ENCODE measurements at regions not wholly inside any gene's neighbourhood (a gene's known extent, or its start where the extent isn't known, plus 50 kb on each side); places are given as distances from the start of the nearest gene placed in this dataset.
"Not testable (repeated sequence)": the region's sequence is repeated elsewhere in the genome, so short reads cannot be mapped to it uniquely, and the experiment has no call there.

DNA sequence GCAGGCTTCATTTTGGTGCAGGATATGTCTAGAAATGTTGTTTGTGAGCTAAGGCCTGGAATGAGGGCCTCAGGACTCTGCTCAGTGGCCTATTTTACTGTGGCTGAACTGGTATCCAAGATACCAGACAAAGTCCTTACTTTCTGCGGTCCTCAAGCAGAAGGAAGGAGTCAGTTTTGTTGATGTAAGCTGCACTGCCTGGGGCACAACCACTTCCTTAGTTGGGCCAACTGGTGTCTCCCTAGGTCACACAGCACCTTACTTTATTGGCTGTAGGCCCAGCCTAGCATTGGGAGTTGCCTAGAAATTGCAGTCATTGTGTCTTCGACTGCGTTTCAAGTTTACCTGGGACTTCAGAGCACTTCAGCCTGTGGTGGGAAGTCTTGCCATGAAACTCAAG is 1322.7 kb downstream of the AMY1C start:
- H3K36me3 ChIP-seq (ENCODE audit: control insufficient read depth in 2 of 2, insufficient read depth in 2 of 2, low read length in 2 of 2), result no peaks in the 10 kb centered on the region
- no peaks in the 10 kb centered on the region for H3K4me1 ChIP-seq (ENCODE audit: control insufficient read depth, insufficient read depth, low read length)
- H3K9me3 ChIP-seq (ENCODE audit: control insufficient read depth in 2 of 2, low read length in 2 of 2), result peaks cover 0 to 3% of the 10 kb centered on the region in 2 donors
- H3K27me3 ChIP-seq (ENCODE audit: control insufficient read depth in 1 of 2, insufficient read depth in 2 of 2, low read length in 2 of 2), result no peaks in the 10 kb centered on the region
- H3K9ac ChIP-seq (ENCODE audit: low read length in 2 of 2), result no peak overlapping the region
- H3K27ac ChIP-seq (ENCODE audit: low read length), result no peak overlapping the region
- H3K4me3 ChIP-seq (ENCODE audit: low read length in 2 of 2), result no peak overlapping the region

DNA sequence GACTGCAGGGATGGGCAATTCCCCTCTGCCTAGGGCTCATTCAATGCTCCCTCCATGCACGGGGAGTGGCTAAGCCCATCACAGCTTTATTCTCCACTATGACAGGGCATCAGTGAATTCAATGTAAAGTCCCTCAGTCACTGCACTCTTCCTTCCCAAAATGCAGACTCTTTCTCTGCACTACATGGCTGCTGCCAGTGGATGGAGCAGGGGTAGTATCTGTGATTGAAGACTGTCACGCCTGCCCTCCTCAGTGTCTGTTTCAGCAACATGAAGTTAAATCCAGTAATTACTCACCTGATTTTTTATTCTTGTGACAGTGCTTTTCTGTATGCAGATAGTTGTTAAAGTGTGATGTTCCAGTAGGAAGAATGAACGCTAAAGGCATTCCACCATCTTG is 1323.2 kb downstream of the AMY1C start:
- H3K9me3 ChIP-seq (ENCODE audit: control insufficient read depth in 2 of 2, low read length in 2 of 2), result peaks cover 0 to 3% of the 10 kb centered on the region in 2 donors
- H3K27ac ChIP-seq (ENCODE audit: low read length), result no peak overlapping the region
- H3K4me3 ChIP-seq (ENCODE audit: low read length in 2 of 2), result no peak overlapping the region
- no peaks in the 10 kb centered on the region for H3K36me3 ChIP-seq (ENCODE audit: control insufficient read depth in 2 of 2, insufficient read depth in 2 of 2, low read length in 2 of 2)
- no peaks in the 10 kb centered on the region for H3K4me1 ChIP-seq (ENCODE audit: control insufficient read depth, insufficient read depth, low read length)
- H3K27me3 ChIP-seq (ENCODE audit: control insufficient read depth in 1 of 2, insufficient read depth in 2 of 2, low read length in 2 of 2), result no peaks in the 10 kb centered on the region
- no peak overlapping the region for H3K9ac ChIP-seq (ENCODE audit: low read length in 2 of 2)

DNA sequence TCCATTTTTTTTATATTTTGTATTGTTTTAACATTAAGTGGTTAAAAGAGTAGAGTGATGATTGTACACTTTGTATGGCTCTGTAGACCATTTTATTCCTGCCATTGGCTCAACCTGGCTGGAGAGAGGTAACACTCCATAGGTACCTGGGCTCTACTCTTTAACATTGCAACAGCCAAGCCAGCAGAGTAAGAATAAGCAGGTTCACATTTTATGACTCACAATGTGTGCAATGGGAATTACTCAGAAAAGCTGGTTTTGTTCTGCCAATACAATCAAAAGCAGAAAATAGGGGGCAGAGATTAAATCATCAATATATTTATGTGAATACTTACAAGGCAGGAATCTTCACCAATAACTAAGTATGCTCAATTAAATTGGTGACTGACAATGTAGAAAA is 1324.0 kb downstream of the AMY1C start:
- H3K36me3 ChIP-seq (ENCODE audit: control insufficient read depth in 2 of 2, insufficient read depth in 2 of 2, low read length in 2 of 2), result no peaks in the 10 kb centered on the region

DNA sequence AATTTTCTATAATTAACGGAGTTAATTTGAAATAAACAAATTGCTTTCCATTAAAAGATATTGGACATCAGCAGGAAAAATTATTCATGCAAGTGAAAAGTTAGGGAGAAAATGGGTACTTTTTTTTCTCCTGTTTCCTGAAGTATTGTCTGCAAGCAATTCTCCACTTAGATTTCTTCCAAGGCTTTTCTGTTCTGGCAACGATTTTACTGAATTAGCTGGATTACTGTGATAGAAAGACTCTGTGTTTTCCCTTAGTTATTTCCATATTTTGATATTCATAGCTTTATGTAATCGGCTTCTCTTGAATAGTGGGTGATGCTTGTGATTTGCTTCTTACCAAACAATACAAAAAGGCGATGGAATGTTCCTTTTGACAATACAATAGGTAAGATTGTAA is 1333.9 kb downstream of the AMY1C start:
- Histone ChIP-seq H3K27ac (ENCODE audit: low read length) (no peak overlapping the region), H3K4me3 (ENCODE audit: low read length in 2 of 2) (no peak overlapping the region), H3K27me3 (ENCODE audit: control insufficient read depth in 1 of 2, insufficient read depth in 2 of 2, low read length in 2 of 2) (no peaks in the 10 kb centered on the region), H3K4me1 (ENCODE audit: control insufficient read depth, insufficient read depth, low read length) (no peaks in the 10 kb centered on the region), H3K9ac (ENCODE audit: low read length in 2 of 2) (no peak overlapping the region), H3K9me3 (ENCODE audit: control insufficient read depth in 2 of 2, low read length in 2 of 2) (no peaks in the 10 kb centered on the region), H3K36me3 (ENCODE audit: control insufficient read depth in 2 of 2, insufficient read depth in 2 of 2, low read length in 2 of 2) (no peaks in the 10 kb centered on the region)

More for the DNA sequence above, 1324.0 kb downstream of the AMY1C start:
- Histone ChIP-seq H3K9ac (ENCODE audit: low read length in 2 of 2) (no peak overlapping the region), H3K4me1 (ENCODE audit: control insufficient read depth, insufficient read depth, low read length) (no peaks in the 10 kb centered on the region), H3K4me3 (ENCODE audit: low read length in 2 of 2) (no peak overlapping the region), H3K27me3 (ENCODE audit: control insufficient read depth in 1 of 2, insufficient read depth in 2 of 2, low read length in 2 of 2) (no peaks in the 10 kb centered on the region), H3K27ac (ENCODE audit: low read length) (no peak overlapping the region), H3K9me3 (ENCODE audit: control insufficient read depth in 2 of 2, low read length in 2 of 2) (peaks cover 0 to 3% of the 10 kb centered on the region in 2 donors)

DNA sequence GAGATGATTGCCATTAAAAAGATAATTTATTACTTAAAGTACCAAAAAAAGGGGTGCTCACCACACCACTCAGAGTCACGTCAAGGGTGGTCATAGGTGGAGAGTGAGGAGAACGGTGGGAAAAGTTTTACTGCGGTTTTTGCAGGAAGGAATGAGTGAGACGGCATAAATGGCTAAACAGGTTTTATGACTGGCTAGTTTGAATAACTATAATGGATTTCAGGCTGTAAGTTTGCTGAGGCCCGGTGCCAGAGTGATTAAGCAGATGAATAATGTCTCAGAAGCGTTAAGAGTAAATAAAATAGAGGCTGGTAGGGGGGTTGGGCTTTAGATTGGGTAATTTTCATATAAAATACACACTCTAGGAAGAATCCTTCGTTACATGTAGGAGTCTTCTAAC is 1337.8 kb downstream of the AMY1C start:
- no peak overlapping the region for H3K4me3 ChIP-seq (ENCODE audit: low read length in 2 of 2)
- H3K9ac ChIP-seq (ENCODE audit: low read length in 2 of 2), result no peak overlapping the region
- H3K4me1 ChIP-seq (ENCODE audit: control insufficient read depth, insufficient read depth, low read length), result no peaks in the 10 kb centered on the region
- no peaks in the 10 kb centered on the region for H3K36me3 ChIP-seq (ENCODE audit: control insufficient read depth in 2 of 2, insufficient read depth in 2 of 2, low read length in 2 of 2)
- H3K9me3 ChIP-seq (ENCODE audit: control insufficient read depth in 2 of 2, low read length in 2 of 2), result no peaks in the 10 kb centered on the region
- H3K27ac ChIP-seq (ENCODE audit: low read length), result no peak overlapping the region
- H3K27me3 ChIP-seq (ENCODE audit: control insufficient read depth in 1 of 2, insufficient read depth in 2 of 2, low read length in 2 of 2), result no peaks in the 10 kb centered on the region

DNA sequence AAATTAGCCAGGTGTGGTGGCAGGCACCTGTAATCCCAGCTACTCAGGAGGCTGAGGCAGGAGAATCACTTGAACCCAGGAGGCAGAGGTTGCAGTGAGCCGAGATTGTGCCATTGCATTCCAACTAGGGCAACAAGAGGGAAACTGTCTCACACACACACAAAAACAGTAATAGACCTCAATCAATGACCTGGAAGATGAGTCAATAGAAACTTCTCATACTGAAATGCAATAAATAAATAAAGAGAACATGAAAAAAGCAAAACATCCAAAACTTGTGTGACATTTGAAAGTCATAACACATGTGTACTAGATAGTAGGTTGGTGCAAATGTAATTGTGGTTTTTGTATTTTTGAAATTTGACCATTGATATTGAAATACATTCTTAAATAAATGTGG is 1338.5 kb downstream of the AMY1C start:
- Histone ChIP-seq H3K4me1 (ENCODE audit: control insufficient read depth, insufficient read depth, low read length) (no peaks in the 10 kb centered on the region), H3K9me3 (ENCODE audit: control insufficient read depth in 2 of 2, low read length in 2 of 2) (no peaks in the 10 kb centered on the region), H3K9ac (ENCODE audit: low read length in 2 of 2) (no peak overlapping the region), H3K27ac (ENCODE audit: low read length) (no peak overlapping the region), H3K36me3 (ENCODE audit: control insufficient read depth in 2 of 2, insufficient read depth in 2 of 2, low read length in 2 of 2) (no peaks in the 10 kb centered on the region), H3K27me3 (ENCODE audit: control insufficient read depth in 1 of 2, insufficient read depth in 2 of 2, low read length in 2 of 2) (no peaks in the 10 kb centered on the region), H3K4me3 (ENCODE audit: low read length in 2 of 2) (no peak overlapping the region)

DNA sequence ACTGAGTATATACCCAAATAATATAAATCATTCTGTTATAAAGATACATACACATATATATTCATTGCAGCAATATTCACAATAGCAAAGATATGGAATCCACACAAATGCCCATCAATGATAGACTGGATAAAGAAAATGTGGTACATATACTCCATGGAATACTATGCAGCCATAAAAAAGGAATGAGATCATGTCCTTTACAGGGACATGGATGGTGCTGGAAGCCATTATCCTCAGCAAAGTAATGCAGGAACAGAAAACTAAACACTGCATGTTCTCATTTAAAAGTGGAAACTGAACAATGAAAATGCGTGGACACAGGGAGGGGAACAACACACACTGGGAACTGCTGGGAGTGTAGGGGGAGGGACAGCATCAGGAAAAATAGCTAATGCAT is 1344.2 kb downstream of the AMY1C start:
- not testable (repeated sequence) for H3K4me3 ChIP-seq (ENCODE audit: low read length in 2 of 2); H3K4me1 ChIP-seq (ENCODE audit: control insufficient read depth, insufficient read depth, low read length); H3K27me3 ChIP-seq (ENCODE audit: control insufficient read depth in 1 of 2, insufficient read depth in 2 of 2, low read length in 2 of 2); H3K36me3 ChIP-seq (ENCODE audit: control insufficient read depth in 2 of 2, insufficient read depth in 2 of 2, low read length in 2 of 2); H3K9ac ChIP-seq (ENCODE audit: low read length in 2 of 2); H3K9me3 ChIP-seq (ENCODE audit: control insufficient read depth in 2 of 2, low read length in 2 of 2); H3K27ac ChIP-seq (ENCODE audit: low read length)

DNA sequence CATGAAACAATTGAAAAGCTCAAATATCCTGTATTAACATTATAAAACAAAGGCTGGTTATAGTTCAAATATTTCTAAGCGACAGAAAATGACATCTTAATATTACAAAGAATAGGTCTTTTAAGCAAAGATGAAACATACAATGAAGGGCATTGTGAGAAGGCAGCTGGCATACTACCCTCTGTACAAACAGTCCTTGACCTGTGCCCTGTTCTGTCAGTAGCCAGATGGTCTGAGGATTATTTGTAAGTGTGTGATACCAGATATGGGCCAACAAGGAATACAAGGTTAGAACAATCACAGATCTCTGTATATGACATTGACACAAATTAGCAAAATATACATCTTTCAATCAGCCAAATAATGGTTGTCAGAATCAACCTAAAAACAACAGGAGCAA is 1350.4 kb downstream of the AMY1C start:
- H3K9ac ChIP-seq (ENCODE audit: low read length in 2 of 2), result no peak overlapping the region
- H3K27ac ChIP-seq (ENCODE audit: low read length), result no peak overlapping the region
- H3K4me1 ChIP-seq (ENCODE audit: control insufficient read depth, insufficient read depth, low read length), result no peaks in the 10 kb centered on the region
- no peak overlapping the region for H3K4me3 ChIP-seq (ENCODE audit: low read length in 2 of 2)
- no peaks in the 10 kb centered on the region for H3K36me3 ChIP-seq (ENCODE audit: control insufficient read depth in 2 of 2, insufficient read depth in 2 of 2, low read length in 2 of 2)
- H3K9me3 ChIP-seq (ENCODE audit: control insufficient read depth in 2 of 2, low read length in 2 of 2), result no peaks in the 10 kb centered on the region
- no peaks in the 10 kb centered on the region for H3K27me3 ChIP-seq (ENCODE audit: control insufficient read depth in 1 of 2, insufficient read depth in 2 of 2, low read length in 2 of 2)

DNA sequence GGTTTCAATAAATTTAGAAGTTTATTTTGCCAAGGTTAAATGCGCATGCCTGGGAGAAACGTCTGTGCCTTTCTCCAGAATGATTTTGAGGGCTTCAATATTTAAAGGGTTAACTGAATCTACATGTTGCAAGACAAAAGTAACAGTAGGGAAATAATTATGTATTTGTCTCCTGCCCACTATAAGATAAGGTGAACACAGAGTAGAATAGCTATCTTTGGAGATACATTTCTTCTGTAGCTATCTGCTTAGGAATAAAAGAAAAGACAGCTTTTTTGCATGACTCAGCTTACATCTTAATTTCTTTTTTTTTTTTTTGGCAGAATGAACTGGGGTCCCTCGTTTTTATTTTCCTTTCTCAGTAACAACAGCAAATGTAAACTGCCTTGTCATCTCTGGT is 1351.6 kb downstream of the AMY1C start:
- no peaks in the 10 kb centered on the region for H3K36me3 ChIP-seq (ENCODE audit: control insufficient read depth in 2 of 2, insufficient read depth in 2 of 2, low read length in 2 of 2)
- H3K9ac ChIP-seq (ENCODE audit: low read length in 2 of 2), result no peak overlapping the region
- H3K27ac ChIP-seq (ENCODE audit: low read length), result no peak overlapping the region
- no peaks in the 10 kb centered on the region for H3K9me3 ChIP-seq (ENCODE audit: control insufficient read depth in 2 of 2, low read length in 2 of 2)
- no peaks in the 10 kb centered on the region for H3K27me3 ChIP-seq (ENCODE audit: control insufficient read depth in 1 of 2, insufficient read depth in 2 of 2, low read length in 2 of 2)
- H3K4me3 ChIP-seq (ENCODE audit: low read length in 2 of 2), result no peak overlapping the region
- no peaks in the 10 kb centered on the region for H3K4me1 ChIP-seq (ENCODE audit: control insufficient read depth, insufficient read depth, low read length)

DNA sequence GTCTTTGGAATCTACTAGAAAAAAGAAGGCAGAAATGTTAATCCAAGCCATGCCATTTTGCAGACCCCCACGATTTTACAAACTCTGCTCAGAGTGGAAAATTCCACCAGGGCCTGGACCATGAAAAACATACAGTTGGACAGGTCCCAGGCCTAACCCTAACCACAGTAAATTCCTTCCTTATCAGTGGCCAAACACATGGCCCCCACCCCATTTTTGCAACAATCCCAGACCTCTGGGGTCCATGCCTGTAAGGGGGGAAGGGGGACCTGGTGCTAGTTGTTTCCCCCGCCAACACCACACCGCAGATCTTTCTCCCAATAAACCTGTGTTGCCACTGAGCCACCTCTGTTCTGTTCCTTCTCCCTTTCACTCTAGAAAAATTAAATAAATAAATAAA is 1352.7 kb downstream of the AMY1C start:
- no peak overlapping the region for H3K27ac ChIP-seq (ENCODE audit: low read length)
- no peaks in the 10 kb centered on the region for H3K36me3 ChIP-seq (ENCODE audit: control insufficient read depth in 2 of 2, insufficient read depth in 2 of 2, low read length in 2 of 2)
- H3K4me1 ChIP-seq (ENCODE audit: control insufficient read depth, insufficient read depth, low read length), result no peaks in the 10 kb centered on the region
- H3K27me3 ChIP-seq (ENCODE audit: control insufficient read depth in 1 of 2, insufficient read depth in 2 of 2, low read length in 2 of 2), result no peaks in the 10 kb centered on the region
- no peak overlapping the region for H3K9ac ChIP-seq (ENCODE audit: low read length in 2 of 2)
- no peak overlapping the region for H3K4me3 ChIP-seq (ENCODE audit: low read length in 2 of 2)
- H3K9me3 ChIP-seq (ENCODE audit: control insufficient read depth in 2 of 2, low read length in 2 of 2), result no peaks in the 10 kb centered on the region

DNA sequence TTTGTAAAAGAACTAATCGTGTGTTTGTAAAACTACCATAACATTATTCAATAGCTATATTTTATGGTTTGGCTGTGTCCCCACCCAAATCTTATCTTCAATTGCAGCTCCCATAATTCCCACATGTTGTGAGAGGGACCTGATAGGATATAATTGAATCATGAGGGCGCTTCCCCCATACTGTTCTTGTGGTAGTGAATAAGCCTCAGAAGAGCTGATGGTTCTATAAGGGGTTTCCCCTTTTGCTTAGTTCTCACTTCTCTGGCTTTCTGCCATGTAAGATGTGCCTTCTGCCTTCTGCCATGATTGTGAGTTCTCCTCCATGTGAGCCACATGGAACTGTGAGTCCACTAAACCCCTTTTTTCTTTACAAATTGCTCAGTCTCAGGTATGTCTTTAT is 1372.3 kb downstream of the AMY1C start:
- Histone ChIP-seq H3K36me3 (ENCODE audit: control insufficient read depth in 2 of 2, insufficient read depth in 2 of 2, low read length in 2 of 2) (no peaks in the 10 kb centered on the region), H3K27ac (ENCODE audit: low read length) (no peak overlapping the region), H3K9me3 (ENCODE audit: control insufficient read depth in 2 of 2, low read length in 2 of 2) (no peaks in the 10 kb centered on the region), H3K9ac (ENCODE audit: low read length in 2 of 2) (no peak overlapping the region), H3K4me3 (ENCODE audit: low read length in 2 of 2) (no peak overlapping the region), H3K27me3 (ENCODE audit: control insufficient read depth in 1 of 2, insufficient read depth in 2 of 2, low read length in 2 of 2) (no peaks in the 10 kb centered on the region), H3K4me1 (ENCODE audit: control insufficient read depth, insufficient read depth, low read length) (no peaks in the 10 kb centered on the region)

All from stomach smooth muscle (tissue), 2 donors.